Calu3 (cell line): ENCODE measurements at regions not wholly inside any gene's neighbourhood (a gene's known extent, or its start where the extent isn't known, plus 50 kb on each side); places are given as distances from the start of the nearest gene placed in this dataset.

Experiments used
- BruUV-seq: library from RNA; stranded (reverse); fragments of 400-500 nt; replicated peaks from 2 replicates; lab custom pipeline; 2021; lab: Mats Ljungman, UMichigan
- CTCF ChIA-PET: fragments of 300-600 bp; sonication (Branson Sonifier 250); formaldehyde crosslinking; loops from one replicate; lab custom pipeline; 2022; ENCODE audit warnings: antibody characterized with exemption; lab: Charles Lee
- DNase-seq: peaks from one replicate; pipeline ENCODE4 v3.0.0; 2022
- H3K27ac Mint-ChIP-seq: one replicate; pipeline ENCODE4 v1.8.0; 2022; ENCODE audit warnings: mixed read lengths; ENCODE audit not compliant: unreplicated experiment
- H3K27me3 Mint-ChIP-seq: one replicate; pipeline ENCODE4 v1.8.0; 2022; ENCODE audit warnings: mixed read lengths; ENCODE audit not compliant: unreplicated experiment
- H3K36me3 Mint-ChIP-seq: one replicate; pipeline ENCODE4 v1.8.0; 2022; ENCODE audit warnings: mild to moderate bottlenecking, moderate library complexity, mixed read lengths; ENCODE audit not compliant: insufficient read depth, unreplicated experiment
- H3K4me1 Mint-ChIP-seq: one replicate; pipeline ENCODE4 v1.8.0; 2022; ENCODE audit warnings: mild to moderate bottlenecking, low read depth, mixed read lengths; ENCODE audit not compliant: unreplicated experiment
- H3K4me3 Mint-ChIP-seq: one replicate; pipeline ENCODE4 v1.8.0; 2022; ENCODE audit warnings: mild to moderate bottlenecking, low read depth, moderate library complexity, mixed read lengths; ENCODE audit not compliant: unreplicated experiment
- H3K9me3 Mint-ChIP-seq: one replicate; pipeline ENCODE4 v1.8.0; 2022; ENCODE audit warnings: low read depth, mixed read lengths; ENCODE audit not compliant: unreplicated experiment
- CTCF ChIP-seq: fragments of 200-600 bp; IDR thresholded peaks from one replicate; pipeline ENCODE4 v1.8.0; 2022; ENCODE audit warnings: antibody characterized with exemption; ENCODE audit not compliant: unreplicated experiment
- intact Hi-C: fragments of 100-400 bp; cut with micrococcal nuclease; formaldehyde crosslinking; loops from one replicate; pipeline ENCODE4 v1.10.0; 2022; ENCODE audit not compliant: unreplicated experiment

GRCh38 chr14:76264384-76264783 is 111.6 kb upstream of the ESRRB start:
- H3K4me1 Mint-ChIP-seq = no peaks in the 10 kb centered on the region
- H3K27me3 Mint-ChIP-seq = peaks cover 8% of the 10 kb centered on the region
- no peak overlapping the region for H3K27ac Mint-ChIP-seq
- intact Hi-C loops = no loop called here
- no peak for DNase-seq
- H3K36me3 Mint-ChIP-seq = no peaks in the 10 kb centered on the region
- CTCF ChIA-PET = no interaction called here
- BruUV-seq = no TSS peak
- TF ChIP-seq CTCF = no peak
- no peaks in the 10 kb centered on the region for H3K9me3 Mint-ChIP-seq
- H3K4me3 Mint-ChIP-seq = no peak overlapping the region

GRCh38 chr14:76267322-76268046 is 108.5 kb upstream of the ESRRB start:
- no peaks in the 10 kb centered on the region for H3K36me3 Mint-ChIP-seq
- H3K27me3 Mint-ChIP-seq = peaks cover 30% of the 10 kb centered on the region
- intact Hi-C loops = no loop called here
- TF ChIP-seq CTCF = no peak
- H3K4me1 Mint-ChIP-seq = no peaks in the 10 kb centered on the region
- no peak overlapping the region for H3K27ac Mint-ChIP-seq
- DNase-seq = peak; percentile 64
- TSS peak; percentile 55 for BruUV-seq
- H3K9me3 Mint-ChIP-seq = no peaks in the 10 kb centered on the region
- CTCF ChIA-PET = no interaction called here
- H3K4me3 Mint-ChIP-seq = peak overlapping the region; percentile 58

DNA sequence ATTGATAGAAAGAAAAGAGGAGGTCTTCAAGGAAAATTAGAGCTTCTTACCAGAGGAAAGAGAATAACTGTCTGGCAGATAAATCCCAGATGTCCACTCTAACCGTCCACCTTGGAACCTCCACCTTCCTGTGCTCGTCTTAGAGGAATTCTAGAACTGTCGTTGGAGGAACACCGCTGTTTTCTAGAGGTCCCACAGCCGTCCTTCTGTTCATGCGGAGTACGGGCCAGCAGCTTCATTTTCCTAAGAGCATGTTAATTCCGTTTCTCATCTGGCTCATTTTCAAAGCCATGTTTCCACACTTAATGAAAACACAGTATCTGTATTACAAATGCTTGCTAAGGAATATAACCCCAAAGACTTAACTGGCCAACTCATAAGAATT is 107.9 kb upstream of the ESRRB start:
- no peaks in the 10 kb centered on the region for H3K36me3 Mint-ChIP-seq
- CTCF ChIA-PET = no interaction called here
- intact Hi-C loops = no loop called here
- peaks cover 35% of the 10 kb centered on the region for H3K27me3 Mint-ChIP-seq
- no peaks in the 10 kb centered on the region for H3K9me3 Mint-ChIP-seq
- no peak for DNase-seq
- no TSS peak for BruUV-seq
- H3K4me1 Mint-ChIP-seq = no peaks in the 10 kb centered on the region
- TF ChIP-seq CTCF = no peak
- H3K4me3 Mint-ChIP-seq = peak overlapping the region; percentile 58
- no peak overlapping the region for H3K27ac Mint-ChIP-seq

DNA sequence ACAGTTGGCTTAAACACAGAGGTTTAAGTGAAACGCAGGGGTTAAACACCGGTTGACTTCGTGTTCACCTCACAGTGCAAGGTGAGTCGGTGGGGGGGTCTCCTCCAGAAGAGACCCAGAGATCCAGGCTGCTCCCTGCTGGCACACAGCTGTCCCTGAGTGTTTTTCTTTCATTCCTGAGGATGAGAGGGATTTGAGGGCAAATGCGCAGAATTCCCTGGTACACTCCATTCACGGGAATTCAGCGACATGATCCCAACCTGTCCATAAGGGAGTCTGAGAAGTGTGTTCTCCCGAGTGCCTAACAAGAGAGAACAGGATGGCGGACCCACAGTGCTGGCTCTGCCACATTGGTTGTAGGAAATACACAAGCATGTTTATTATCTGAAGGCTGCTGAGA is 107.2 kb upstream of the ESRRB start:
- intact Hi-C loops = no loop called here
- Mint-ChIP-seq H3K4me1 (no peaks in the 10 kb centered on the region), H3K4me3 (no peak overlapping the region), H3K36me3 (no peaks in the 10 kb centered on the region), H3K27ac (no peak overlapping the region), H3K9me3 (no peaks in the 10 kb centered on the region), H3K27me3 (peaks cover 40% of the 10 kb centered on the region)
- TF ChIP-seq CTCF = no peak
- BruUV-seq = no TSS peak
- CTCF ChIA-PET = no interaction called here
- no peak for DNase-seq
